PC-9 (cell line): ENCODE measurements at regions not wholly inside any gene's neighbourhood (a gene's known extent, or its start where the extent isn't known, plus 50 kb on each side); places are given as distances from the start of the nearest gene placed in this dataset.

Experiments
- EZH2 ChIP-seq: fragments of 200-600 bp; sonication (generic); IDR thresholded peaks from 2 replicates; pipeline ENCODE4 v1.8.0; 2017; ENCODE audit warnings: antibody characterized with exemption, low read depth
- TF ChIP-seq, protein P1 (sequence below): fragments of 200-600 bp; sonication (generic); conservative IDR thresholded peaks from 2 replicates; pipeline ENCODE4 v1.6.1; 2017; ENCODE audit warnings: mixed run types, antibody characterized with exemption, mild to moderate bottlenecking, moderate library complexity

GRCh38 chr18:26736301-26736700 lies 129.2 kb downstream of the AQP4 start:
- TF ChIP-seq, protein P1, sequence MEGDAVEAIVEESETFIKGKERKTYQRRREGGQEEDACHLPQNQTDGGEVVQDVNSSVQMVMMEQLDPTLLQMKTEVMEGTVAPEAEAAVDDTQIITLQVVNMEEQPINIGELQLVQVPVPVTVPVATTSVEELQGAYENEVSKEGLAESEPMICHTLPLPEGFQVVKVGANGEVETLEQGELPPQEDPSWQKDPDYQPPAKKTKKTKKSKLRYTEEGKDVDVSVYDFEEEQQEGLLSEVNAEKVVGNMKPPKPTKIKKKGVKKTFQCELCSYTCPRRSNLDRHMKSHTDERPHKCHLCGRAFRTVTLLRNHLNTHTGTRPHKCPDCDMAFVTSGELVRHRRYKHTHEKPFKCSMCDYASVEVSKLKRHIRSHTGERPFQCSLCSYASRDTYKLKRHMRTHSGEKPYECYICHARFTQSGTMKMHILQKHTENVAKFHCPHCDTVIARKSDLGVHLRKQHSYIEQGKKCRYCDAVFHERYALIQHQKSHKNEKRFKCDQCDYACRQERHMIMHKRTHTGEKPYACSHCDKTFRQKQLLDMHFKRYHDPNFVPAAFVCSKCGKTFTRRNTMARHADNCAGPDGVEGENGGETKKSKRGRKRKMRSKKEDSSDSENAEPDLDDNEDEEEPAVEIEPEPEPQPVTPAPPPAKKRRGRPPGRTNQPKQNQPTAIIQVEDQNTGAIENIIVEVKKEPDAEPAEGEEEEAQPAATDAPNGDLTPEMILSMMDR = no peak
- no peak for TF ChIP-seq EZH2
